Inflammatory macrophage treated with lipopolysaccharide for 1 hour (primary cell): ENCODE measurements at regions not wholly inside any gene's neighbourhood (a gene's known extent, or its start where the extent isn't known, plus 50 kb on each side); places are given as distances from the start of the nearest gene placed in this dataset.
"Not testable (repeated sequence)": the region's sequence is repeated elsewhere in the genome, so short reads cannot be mapped to it uniquely, and the experiment has no call there.

Experiments used
- DNase-seq, 2 donors: peaks; one replicate each; pipeline ENCODE4 v3.0.0-alpha.2; 2020 to 2022

DNA sequence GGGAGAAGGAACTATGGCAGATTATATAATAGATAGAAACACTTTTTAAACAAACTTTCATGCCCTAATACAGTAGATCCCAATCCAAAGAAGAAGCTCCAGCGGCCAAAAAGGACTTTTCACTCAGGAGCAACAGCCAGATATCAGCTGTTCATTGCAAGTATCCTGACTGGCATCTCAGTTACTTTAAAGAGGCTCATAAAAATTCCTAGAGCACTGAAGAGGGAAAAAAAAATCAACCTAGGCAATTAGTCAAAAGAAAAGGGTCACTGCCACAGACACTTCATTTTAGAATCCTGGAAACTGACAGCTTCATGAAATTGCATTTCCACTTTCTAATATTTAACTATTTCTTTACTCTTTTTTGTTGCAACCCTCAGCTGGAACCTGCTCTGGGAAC, 170.6 kb upstream of the SOX6 start:
- no peak for DNase-seq

DNA sequence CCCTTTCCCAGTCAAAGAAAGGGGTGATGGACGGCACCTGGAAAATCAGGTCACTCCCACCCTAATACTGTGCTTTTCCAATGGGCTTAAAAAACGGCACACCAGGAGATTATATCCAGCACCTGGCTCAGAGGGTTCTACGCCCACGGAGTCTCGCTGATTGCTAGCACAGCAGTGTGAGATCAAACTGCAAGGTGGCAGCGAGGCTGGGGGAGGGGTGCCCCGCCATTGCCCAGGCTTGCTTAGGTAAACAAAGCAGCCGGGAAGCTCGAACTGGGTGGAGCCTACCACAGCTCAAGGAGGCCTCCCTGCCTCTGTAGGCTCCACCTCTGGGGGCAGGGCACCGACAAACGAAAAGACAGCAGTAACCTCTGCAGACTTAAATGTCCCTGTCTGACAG, 164.4 kb upstream of the SOX6 start:
- not testable (repeated sequence) for DNase-seq

DNA sequence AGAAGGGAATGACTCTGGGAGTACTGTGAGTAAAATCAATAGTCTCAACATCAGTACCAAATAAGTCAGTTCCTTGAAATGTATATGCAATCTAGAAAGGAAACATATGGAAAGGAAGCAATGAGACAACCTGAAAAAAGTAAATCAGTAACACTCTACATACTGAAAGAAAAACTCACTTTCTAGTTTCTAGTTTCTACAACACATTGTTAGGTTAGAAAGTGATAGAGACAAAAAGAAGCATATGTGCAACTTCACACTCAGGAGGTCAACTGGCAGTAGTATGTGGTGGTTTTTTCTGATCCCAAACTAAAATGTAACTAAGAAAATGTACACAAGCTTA, 156.5 kb upstream of the SOX6 start:
- no peak for DNase-seq

DNA sequence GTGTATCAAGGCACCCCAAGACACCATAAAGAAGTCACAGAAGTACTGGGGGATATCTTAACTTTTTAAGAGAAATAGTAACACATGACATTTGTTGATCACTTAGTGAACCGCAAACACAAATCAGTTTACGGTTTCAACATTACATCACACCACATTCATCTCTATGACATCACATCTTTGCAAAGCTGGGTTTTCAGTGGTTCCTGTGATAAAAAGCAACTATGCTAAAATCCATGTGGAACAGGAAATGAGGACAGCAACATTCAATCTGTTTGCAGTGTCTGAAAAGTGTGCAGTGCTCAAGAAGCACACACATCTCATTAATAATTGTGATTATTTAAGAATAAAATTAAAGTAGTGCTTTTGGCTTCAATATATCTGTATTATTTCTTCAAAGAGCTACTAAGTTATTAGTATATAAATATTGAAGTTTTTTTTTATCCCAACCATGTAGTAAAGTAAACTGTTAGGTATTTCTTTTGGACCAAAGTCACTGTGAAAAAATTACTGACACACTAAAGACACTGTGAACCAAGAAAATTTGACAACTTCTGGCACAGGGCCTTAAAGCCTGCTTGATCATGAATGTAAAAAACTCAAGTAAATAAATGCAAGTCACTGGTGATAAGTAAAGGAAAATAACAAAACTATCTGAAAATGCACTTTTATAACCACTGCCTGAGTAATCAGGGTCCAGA, 156.0 kb upstream of the SOX6 start:
- no peak for DNase-seq

DNA sequence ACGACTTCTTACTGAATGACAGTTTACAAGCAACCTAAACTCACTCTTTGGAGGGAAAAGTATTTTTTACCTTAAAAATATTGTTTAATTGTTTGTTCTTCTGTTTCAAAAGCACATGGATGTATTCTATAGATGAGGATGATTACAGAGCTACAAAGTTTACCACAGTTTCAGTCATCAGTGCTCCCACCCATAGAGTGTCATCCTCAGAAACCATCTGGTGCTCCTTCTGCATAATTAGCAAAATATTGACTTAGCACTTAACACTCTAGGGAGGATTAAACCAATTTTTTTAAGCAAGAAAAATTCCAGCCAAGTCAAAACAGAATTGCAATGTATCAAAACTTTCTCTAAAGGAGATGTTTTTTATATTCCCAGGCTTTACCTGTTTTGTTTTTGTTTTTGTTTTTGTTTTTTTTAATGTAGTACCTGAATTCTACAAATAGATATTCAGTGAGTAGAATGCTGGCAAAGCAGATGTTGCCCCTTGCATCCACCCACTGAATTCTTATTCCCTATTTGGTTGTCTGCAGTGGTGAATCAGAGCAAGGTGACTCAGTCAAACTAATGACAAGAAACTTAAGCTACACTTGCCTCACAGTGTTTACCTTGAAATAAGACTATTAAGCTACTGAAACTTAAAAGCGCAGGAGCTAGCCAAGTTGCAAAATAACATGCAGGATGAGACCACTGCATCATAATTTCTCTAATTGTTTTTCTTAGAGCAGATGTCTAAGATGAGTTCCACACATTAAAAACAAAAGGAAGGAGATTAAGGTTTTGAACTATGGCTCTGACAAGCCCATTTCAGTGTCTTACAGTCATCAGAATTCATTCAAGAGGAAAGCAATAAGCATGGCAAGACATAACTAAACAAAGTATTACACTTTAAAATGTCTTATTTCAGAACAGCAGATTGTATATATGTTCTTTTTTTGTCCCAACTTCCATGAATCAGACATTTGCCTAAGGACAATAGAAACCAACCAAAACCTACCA, 155.1 kb upstream of the SOX6 start:
- no peak for DNase-seq

GRCh38 chr11:16505481-16505880, 149.1 kb upstream of the SOX6 start:
- no peak for DNase-seq

GRCh38 chr11:16503891-16504290, 147.5 kb upstream of the SOX6 start:
- DNase-seq: not testable (repeated sequence)

DNA sequence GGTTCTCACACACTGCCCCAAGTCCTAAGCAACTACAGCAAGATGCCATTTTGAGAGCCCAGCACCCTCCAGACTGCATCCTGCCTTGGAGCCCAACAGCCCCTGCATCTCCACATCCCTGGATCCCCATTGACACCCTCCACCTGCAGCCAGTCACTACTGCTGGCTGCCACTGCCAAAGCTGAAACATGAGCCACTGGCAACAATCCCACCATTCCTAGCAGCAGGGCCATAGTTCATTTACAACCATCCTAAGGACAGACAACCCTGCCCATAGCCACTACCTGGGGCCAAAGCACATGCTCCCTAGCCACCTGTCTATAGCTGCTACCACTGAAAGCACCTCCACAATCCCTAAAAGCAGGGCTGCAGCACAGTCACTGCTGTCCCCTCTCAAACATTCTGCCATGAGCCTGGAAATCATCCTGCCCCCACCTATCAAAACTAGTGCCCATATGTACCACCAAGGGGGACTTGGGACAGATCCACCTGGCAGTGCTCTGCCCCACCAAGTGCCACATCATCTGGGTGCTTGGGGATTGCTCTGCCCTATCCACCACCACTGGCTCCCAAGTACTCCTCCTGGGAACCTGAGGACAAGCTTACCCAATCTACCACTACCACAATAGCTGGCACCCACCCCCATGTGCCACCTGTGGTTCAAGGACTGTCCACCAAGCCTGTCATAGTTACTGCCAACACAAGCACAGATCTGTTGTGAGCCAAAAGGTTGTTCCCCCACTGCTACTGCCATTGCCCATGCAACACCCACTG, 138.8 kb upstream of the SOX6 start:
- no peak for DNase-seq

DNA sequence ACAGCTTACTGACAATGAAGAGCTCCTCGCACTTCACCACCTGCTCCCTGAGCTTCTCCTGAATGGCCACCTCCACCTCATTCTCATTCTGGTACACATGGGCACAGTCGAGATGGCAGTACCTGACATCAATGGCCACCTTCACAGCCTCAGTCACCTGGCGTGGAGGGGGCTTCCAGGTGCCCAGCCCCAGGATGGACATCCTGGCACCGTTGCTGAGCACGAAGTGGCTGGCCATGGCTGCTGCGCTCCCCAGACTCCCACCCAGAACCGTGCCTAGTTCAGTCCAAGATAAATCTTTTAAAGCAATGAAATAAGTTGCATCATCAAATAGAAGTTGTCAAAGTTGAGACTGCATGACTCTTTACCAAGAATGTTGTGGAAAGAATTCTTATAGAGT, 128.1 kb upstream of the SOX6 start:
- DNase-seq: no peak

DNA sequence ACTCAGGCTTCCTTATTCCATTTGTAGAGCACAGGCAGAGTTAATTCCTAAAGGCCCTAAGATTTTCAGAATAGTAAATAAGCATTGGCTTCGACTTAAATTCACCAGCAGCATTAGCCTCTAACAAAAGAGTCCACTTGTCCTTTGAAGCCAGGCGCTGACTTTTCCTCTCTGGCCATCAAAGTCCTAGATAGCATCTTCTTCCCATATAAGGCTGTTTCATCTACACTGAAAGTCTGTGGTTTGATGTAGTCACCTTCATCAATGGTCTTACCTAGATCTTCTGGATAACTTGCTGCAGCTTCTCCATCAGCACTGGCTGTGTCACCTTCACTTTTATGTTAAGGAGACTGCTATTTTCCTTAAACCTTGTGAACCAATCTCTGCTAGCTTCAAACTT, 118.3 kb upstream of the SOX6 start:
- no peak for DNase-seq

DNA sequence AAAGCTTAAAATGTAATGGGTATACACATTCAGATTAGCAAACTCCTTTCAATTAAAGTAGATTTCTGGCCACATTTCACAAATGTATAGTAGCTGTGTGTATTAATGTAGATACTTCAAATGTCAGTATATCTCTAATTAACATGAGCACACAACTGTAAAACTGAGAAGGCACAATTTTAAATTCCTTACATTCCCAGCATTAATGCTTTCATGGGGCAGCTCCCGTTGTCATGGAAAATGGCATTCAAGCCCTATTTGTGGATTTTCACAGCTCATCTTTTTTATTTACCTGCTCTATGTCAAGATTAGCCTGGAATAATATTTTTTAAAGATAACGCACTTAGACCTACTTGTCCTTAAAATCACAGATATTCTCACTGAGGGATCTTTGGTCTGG, 113.6 kb upstream of the SOX6 start:
- DNase-seq: no peak

DNA sequence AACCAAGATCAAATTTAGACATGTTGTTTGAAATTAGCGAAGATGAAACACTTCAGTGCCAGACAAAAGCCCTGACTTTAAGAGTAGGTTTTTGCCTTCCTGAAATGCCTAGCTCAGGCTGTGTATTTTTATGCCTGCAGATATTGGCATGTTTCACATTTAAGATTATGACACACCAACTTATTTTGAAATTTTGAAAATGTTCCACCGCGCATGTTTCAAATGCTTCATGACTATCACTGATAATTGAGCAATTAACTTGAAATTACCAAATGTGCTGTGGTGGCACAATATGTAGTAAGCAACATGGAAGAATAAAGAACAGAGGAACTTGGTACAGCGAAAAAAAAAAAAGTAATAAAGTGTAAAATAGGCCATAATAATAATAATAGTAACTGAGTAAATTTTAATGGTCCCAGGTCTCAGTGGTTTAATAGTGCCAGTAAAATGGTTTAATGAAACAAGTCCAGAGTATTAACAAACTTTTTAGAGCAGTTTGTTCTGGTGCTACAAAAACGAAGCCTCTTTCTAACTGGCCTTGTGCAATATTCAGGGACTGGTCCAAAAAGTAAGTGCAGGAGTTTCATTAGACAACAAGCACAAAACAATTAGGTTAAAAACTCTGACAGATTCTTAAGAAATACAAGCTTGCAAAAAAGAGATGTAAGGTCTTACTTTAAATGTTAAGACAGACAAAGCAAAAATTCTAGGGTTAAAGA, 112.5 kb upstream of the SOX6 start:
- DNase-seq: no peak

GRCh38 chr11:16460508-16460907, 104.2 kb upstream of the SOX6 start:
- no peak for DNase-seq

GRCh38 chr11:16456366-16456765, 100.0 kb upstream of the SOX6 start:
- no peak for DNase-seq

DNA sequence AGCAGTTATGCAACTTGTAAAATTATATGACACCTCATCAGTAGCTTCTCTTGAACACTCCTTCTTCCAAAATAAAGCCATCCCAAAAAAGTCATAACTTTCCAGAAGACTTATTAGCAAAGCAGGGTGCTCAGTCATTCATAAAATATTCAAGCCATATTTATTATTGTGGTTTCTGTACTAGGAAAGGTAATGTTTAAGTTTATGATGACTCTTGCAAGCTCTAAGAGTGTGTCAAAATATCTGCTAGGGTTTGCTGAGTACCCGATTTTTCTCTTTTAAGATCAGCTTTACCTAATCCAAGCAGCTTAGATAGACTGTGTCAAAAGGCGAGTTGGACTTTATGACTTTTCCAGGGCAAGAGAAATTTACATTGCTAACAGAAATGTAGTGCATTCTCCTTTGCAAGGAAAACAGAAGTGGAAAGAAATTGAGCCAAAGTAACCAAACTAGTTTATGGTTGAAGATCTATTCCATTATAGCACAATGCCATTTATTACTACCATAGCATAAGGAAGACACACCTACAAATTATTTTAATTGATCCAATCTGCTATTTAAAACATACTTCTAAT, 98.0 kb upstream of the SOX6 start:
- no peak for DNase-seq

DNA sequence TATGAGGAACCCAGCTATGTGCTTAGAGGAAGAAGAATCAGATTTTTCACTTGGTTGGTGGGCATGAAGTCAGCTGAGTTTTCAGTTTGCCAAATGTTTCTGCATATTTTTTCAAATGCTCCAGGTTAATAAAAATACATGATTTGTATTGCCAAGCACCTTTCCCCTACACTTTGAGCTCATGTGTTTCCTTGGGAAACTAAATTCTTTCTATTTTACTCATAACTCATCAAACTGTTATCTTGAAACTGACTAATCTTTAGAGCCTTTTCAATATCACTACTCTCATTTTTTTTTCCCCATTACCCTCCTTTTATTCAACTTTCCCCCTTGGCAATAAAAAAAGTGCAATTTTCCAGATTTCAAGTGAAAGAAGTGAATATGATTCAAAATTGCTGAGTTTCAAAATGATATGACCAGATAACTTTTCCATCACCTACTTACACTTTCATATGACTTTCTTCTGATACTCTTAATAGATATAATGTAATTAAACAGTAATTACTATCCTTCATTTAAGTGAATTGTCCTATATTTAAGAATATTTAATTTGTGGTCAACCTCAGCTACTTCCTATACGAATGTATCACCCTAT, 91.9 kb upstream of the SOX6 start:
- no peak for DNase-seq

DNA sequence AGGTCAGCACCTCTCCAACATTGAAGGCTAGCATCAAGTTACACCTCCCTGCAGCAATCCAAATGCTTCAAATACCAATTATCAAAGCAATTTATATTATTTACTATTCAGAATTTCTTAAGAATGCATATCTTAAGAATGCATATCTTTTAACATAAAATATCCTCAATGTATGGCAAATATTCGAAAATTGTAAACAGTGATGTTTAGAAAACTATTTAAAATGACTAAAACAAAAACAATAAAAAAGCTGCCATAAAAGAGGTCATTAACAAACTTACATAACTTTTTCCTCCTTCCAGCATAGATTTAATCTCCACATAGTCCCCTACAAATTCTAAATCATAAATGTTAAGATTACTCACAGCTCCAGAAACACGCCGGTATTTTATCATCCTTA, 85.1 kb upstream of the SOX6 start:
- DNase-seq: no peak

DNA sequence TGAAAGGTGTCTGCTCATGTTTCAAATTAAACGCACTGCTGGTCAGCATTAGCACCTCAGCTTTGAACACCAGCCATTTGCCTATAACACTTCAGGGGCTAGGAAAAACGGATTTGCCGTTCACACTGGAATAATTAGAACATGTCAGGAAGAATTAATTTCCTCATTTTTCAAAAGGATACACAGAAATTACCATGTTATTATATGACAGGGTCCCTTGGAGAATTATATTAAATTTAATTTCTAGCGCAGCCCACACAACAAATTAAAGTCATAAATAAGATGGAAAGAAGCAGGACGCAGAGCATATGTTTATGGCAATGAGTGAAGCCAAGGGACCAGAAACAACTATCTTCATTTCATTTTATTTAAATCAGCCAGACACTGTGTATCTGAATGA, 83.8 kb upstream of the SOX6 start:
- DNase-seq: no peak

DNA sequence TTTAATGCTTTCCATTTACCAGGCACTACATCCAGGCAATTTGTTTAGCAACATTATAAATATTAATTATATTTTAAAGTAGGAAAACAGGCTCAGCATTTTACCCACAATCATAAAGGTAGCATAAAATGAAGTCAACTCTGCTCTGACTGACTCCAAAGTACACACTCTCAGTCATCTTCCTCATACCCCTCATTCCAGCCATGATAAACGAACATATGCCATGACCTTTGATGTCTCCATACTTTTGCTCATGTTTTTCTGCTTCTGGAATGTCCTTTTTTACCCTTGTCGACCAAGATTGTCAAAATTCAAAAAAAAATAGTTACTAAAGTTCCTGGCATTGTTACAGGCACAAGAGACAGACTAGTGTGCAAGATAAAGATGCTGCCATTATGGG, 77.7 kb upstream of the SOX6 start:
- DNase-seq: no peak

- DNase-seq: no peak
These were observed 74.3 kb upstream of the SOX6 start for GRCh38 chr11:16430674-16431073.

DNA sequence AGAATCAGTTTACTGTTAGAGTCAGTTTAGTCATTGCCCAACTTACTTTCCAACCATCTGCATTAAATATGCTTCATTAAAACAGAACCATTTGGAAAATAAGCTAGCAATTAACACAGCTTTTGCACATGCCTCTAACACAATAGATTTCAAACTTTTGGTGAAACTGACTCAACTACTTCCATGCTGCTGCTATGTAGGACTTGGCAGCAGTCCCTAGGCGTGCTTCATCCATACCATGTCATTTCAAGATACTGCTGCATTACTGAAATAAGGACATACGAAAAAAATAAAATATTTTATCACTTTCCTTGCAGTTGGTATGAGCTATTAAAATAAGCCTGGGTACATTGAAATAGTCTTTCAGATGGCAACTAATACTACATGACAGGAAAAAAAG, 65.5 kb upstream of the SOX6 start:
- no peak for DNase-seq

GRCh38 chr11:16418428-16419097, 62.2 kb upstream of the SOX6 start:
- no peak for DNase-seq
